HEK293 (cell line): ENCODE measurements at regions not wholly inside any gene's neighbourhood (a gene's known extent, or its start where the extent isn't known, plus 50 kb on each side); places are given as distances from the start of the nearest gene placed in this dataset.

ENCODE experiments used
- CTCF ChIP-seq: fragments of 450-650 bp; formaldehyde crosslinking; IDR thresholded peaks from 2 replicates; pipeline ENCODE4 v1.5.1; 2016; ENCODE audit warnings: missing biosample characterization, missing genetic modification characterization
- GFI1B ChIP-seq: fragments of 450-650 bp; formaldehyde crosslinking; IDR thresholded peaks from 2 replicates; pipeline ENCODE4 v1.5.1; 2016; ENCODE audit warnings: missing biosample characterization, missing genetic modification characterization
- KLF9 ChIP-seq: fragments of 450-650 bp; formaldehyde crosslinking; IDR thresholded peaks from 2 replicates; pipeline ENCODE4 v1.5.1; 2016; ENCODE audit warnings: missing biosample characterization, missing genetic modification characterization, low read depth
- ZBTB6 ChIP-seq: fragments of 450-650 bp; formaldehyde crosslinking; IDR thresholded peaks from 2 replicates; pipeline ENCODE4 v1.5.1; 2017; ENCODE audit warnings: missing biosample characterization, missing genetic modification characterization
- ZBTB7A ChIP-seq: fragments of 450-650 bp; formaldehyde crosslinking; IDR thresholded peaks from 2 replicates; pipeline ENCODE4 v1.5.1; 2016; ENCODE audit warnings: low read depth, missing biosample characterization, missing genetic modification characterization
- ZSCAN30 ChIP-seq: fragments of 450-650 bp; IDR thresholded peaks from 2 replicates; pipeline ENCODE4 v1.5.1; 2018; ENCODE audit warnings: missing biosample characterization, mild to moderate bottlenecking, missing genetic modification characterization, moderate library complexity

DNA sequence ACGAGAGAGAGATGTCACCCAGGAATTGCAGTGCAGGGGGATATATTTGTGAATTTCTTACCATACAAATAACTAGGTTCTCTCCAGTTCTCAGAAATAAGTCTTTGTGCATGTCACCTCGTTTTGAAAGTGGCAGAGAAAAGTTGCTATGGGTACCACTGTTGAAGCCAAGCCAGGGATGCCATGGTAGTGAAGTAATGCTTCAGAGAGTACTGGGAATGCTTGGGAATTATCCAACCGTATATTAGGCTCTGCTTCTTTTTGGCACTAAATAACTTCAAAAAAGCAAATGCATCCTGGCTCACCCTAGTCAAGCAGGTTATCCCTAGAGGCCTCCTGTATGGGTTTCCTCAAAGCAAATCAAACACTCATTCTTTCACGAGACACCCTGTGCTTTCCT is 50.7 kb upstream of the DDX18 start:
- TF ChIP-seq KLF9 (tag by site-specific recombination) (no peak), ZBTB6 (tag by site-specific recombination) (no peak), CTCF (tag by site-specific recombination) (no peak), GFI1B (tag by site-specific recombination) (no peak), ZSCAN30 (tag by site-specific recombination) (no peak), ZBTB7A (no peak)
